EH (cell line): ENCODE measurements at regions not wholly inside any gene's neighbourhood (a gene's known extent, or its start where the extent isn't known, plus 50 kb on each side); places are given as distances from the start of the nearest gene placed in this dataset.
"Not testable (repeated sequence)": the region's sequence is repeated elsewhere in the genome, so short reads cannot be mapped to it uniquely, and the experiment has no call there.

Source experiments
- DNase-seq: peaks from one replicate; pipeline ENCODE4 v3.0.0-alpha.2; 2015; ENCODE audit warnings: low read depth

DNA sequence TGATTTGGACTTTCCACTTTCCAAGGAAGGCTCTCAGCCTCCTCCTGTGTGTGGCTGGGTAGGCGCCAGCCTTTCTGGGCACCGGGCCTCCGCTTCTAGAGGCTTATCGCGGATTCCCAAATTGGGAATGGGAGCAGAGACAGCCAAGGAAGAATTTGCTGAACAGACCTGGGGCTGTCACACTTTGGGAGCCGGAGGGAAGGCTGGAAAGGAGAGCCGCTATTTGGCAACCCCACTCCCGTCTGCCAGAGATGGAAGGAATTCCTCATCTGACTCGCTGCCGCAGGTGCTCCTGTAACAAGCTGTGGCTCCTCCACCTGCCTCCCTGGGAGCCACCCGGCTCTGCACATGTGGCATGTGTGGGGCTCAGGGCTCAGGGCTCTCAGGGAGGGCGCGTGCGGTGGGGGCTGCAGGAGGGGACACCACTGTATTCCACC is 50.8 kb upstream of the ECHDC3 start:
- DNase-seq = no peak

- DNase-seq = no peak
Observed at GRCh38 chr10:11689945-11690736, 52.0 kb upstream of the ECHDC3 start.

DNA sequence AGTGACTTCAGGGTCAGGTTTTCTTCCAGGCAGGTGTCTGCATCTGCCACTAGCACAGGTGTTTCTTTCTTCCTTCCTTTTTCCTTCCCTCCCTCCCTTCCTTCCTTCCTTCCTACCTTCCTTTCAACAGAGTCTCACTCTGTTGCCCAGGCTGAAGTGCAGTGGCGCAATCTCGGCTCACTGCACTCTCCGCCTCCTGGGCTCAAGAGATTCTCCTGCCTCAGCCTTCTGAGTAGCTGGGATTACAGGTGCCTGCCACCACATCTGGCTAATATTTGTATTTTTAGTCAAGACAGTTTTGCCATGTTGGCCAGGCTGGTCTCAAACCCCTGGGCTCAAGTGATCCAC is 53.8 kb upstream of the ECHDC3 start:
- DNase-seq = not testable (repeated sequence)

DNA sequence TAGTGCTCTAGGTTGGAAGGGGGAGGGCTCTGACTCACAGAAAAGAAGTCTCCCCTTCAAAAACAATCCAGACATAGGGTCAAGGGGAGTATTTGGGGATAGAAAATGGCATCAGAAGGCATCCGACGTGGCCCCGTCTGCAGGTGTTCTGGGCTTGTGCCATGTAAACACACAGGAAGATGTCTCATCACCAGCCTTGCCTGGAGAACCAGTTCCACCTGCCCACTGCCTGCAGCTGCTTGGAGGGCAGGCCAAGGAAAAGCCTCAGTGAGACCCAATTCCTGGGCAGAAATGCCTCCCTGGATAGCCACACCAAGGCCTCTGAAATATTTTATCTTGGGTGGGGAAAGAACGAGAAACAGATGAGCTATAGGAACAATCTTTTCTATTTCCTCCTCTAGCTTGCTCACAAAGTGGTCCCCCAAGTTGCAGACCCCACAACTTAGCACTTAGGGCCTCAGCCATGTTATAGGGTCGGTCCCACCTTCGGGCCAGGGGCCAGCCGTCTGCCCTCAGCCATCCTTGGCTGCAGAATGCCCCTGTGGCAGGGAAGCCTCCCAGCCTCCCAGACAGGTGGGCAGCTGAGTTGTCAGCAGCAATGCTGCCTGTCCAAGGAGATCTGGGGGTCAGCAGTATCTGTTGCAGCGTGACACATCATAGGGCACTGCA is 54.3 kb upstream of the ECHDC3 start:
- no peak for DNase-seq

- peak; percentile 27 for DNase-seq
Observed at GRCh38 chr10:11687357-11687771, 54.8 kb upstream of the ECHDC3 start.

GRCh38 chr10:11685787-11686218 is 56.4 kb upstream of the ECHDC3 start:
- DNase-seq = peak; percentile 45

DNA sequence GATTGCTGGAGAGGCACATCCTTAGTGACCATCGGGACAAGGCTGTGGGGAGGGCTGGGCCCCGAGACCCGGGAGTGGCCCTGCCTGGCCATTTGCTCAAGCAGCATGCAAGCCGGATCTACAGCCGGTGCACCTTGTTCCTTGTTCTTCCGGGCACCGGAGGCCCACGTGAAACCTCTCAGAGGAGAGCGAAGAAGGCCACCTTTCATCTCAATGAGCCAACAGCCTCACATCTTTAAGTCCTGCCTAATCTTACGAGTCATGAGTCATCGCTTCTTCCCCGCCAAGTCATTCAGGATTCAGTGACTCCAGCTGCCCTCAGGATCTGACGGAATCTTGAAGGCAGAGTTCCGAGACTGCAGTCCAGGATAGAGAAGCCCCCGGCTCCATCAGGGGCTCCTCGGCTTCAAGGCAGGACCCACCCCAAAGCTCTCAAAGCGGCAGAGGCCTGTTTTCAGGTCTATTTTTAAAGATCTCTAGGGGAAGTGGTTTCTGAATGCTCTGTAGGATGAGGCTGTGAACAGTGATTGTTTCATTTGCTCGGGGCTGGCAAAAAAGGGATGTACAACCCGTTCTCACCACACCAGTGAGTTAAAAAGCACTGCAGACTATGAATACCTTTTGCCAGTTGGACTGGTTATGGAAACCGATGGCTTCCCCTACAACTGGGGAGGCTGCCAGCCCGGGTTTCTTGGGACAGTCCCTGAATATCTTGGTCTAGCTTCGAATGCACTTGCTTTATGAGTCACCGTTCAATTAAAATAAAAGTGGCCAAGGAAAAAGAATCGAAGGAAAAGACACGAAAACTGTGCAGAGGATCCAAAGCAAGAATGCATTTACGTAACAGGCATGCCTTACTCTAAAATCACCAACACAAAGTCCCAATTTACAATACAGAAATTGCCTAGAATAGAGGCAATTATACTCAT is 57.2 kb upstream of the ECHDC3 start:
- peak; percentile 92 for DNase-seq

DNA sequence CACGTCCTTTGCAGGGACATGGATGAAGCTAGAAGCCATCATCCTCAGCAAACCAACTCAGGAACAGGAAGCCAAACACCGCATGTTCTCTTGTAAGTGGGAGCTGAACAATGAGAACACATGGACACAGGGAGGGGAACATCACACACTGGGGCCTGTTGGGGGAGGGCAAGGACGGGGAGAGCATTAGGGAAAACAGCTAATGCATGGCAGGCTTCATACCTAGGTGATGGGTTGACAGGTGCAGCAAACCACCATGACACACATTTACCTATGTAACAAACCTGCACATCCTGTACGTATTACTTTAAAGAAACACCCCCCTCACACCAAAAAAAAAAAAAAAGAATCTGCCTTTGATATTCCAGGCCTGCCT is 57.9 kb upstream of the ECHDC3 start:
- DNase-seq = not testable (repeated sequence)

DNA sequence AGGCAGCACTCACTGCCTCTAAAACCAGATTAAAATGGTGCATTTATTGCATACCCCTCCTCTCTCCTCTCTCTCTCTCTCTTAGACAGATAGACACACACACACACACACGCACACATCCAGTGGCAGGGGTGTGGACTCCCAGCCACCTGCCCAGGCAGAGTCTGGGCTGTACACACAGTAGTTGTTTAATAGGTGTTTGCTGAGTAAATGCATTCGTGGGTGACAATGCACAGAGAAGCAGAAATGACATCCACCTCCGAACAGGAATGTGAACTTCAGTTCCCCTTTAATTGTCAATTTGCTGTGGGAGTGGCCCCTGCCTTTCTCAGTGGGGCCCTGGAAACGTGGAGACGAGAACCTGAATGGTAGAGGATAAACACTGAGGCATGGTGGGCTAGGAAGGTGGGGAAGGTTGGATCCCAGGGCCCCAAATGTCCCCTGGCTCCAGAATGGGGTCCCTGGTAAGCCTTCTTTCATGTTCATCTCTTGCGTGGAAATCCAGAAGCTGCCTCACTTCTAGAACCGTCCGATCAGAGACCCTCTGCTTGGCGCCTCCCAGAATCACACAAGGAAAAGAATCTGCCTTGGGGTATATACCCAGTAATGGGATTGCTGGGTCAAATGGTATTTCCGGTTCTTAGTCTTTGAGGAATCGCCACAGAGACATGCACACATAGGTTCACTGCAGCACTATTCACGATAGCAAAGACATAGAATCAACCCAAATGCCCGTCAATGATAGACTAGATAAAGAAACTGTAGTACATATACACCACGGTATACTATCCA is 58.5 kb upstream of the ECHDC3 start:
- no peak for DNase-seq

DNA sequence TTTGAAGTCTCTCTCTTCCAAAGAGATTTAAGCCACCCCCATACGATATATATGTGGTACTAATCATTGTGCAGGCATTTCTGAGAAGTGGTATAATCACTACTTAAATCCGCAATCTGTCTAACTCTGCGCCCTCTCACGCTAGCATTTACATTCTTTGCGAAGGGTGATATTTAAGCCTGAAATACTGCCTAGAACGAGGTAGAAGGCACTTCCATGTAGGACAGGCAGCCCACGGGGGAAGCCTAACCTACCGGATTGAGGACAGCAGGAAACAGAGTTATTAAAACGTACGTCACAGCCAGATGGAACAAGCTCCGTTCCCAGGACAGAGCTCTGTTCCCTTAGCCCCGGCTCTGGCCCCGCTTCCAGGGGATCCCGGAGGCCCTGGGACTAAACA is 59.3 kb upstream of the ECHDC3 start:
- DNase-seq = no peak

DNA sequence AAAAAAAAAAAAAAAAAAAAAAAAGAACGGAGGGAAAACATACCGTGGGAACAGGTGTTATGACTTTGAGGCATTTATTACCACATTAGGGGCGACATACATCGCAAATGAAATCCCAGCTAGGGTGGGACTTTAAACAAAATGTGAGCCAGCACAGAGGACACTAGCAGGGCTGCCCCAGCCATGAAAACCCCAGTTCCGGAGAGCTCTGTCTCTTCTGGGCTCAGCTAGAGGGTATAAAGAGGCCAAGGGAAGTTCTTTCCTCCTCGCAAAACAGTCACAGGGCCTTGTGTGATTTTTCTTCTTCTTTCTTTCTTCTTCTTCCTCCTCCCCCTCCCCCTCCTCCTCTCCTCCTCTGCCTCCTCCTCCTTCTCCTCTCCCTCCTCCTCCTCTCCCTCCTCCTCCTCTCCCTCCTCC is 59.9 kb upstream of the ECHDC3 start:
- DNase-seq = no peak

DNA sequence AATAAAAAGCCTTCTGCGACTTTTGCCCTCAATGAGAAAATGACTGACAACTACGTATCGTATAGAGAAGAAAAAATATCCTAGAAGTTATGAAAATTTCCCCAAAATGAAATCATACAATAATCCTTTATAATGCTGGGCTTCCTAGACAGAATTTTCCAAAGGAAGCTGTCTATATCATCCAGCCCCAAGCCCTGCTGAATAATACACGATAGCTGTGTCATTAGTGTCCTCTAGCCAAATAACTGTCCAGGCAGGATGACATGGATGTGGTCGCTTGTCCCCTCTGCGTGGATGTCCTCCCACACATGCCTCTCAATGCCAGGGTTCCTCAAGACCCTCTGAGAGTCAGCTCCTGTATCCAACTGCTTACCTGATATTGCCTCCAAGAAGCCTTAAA is 61.7 kb upstream of the ECHDC3 start:
- DNase-seq = no peak

GRCh38 chr10:11679946-11680345 is 62.2 kb upstream of the ECHDC3 start:
- no peak for DNase-seq

DNA sequence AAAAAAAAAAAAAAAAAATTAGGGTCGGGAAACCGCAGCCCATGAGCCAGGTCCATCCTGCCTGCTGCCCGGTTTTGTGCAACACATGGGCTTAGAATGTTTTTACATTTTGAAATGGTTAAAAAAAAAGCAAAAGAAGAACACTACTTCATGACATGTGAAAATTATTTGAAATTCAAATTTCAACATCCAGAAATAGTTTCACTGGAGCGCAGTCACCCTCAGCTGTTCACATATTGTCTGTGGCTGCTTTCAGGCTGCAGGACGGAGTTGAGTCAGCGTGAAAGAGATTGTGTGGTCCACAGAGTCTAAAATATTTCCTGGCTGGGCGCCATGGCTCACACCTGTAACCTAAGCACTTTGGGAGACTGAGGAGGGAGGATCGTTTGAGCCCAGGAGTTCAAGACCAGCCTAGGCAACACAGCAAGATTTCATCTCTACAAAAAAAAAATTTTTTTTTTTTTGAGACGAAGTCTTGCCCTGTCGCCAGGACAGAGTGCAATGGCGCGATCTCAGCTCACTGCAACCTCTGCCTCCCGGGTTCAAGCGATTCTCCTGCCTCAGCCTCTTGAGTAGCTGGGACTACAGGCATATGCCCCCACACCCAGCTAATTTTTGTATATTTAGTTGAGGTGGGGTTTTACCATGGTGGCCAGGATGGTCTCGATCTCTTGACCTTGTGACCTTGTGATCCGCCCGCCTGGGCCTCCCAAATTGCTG is 63.9 kb upstream of the ECHDC3 start:
- DNase-seq = peak; percentile 4

- DNase-seq = no peak
Observed at GRCh38 chr10:11677480-11677879, 64.7 kb upstream of the ECHDC3 start.

DNA sequence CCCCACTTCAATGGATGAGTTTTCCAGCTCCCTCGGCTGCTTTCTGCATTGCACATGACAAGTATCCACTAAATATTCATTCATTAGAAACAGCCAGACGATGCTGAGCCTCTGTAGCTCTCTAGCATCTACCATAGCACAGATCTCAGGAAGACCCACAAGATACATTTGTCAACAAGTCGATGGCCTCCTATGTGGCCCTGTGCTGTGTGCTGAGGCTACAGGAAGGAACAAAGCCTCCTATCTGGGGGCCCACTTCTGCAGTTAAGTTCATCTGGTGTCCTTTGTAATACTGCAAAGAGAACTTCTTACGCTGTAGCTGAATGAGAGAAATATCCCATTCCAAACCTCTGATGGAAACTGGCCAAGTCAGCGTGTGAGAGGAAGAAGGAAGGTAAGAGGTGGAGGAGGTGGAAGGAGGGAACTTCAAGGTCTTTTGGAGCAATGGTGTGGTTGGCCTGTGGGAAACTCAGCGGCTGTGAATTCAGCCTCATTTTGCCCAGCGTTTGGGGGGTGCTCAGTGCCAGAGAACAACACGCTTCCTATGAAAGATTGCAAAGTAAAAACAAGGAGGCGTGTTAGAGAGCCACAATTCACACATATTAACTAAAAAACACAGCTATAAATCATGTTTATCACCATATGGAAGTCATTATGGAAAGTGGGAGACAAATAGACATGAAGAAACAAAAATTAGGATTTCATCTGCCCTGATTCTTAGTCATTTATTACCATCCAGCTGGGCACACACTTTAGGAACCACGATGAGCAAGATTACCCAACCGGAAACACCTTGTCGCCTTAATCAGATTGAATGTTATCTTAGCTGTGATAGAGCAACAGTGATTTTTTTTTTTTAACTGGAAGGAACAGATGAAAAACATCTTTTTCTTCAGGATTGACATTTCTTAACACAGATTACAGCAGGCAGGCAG is 62.2 kb upstream of the USP6NL start:
- peak; percentile 36 for DNase-seq

DNA sequence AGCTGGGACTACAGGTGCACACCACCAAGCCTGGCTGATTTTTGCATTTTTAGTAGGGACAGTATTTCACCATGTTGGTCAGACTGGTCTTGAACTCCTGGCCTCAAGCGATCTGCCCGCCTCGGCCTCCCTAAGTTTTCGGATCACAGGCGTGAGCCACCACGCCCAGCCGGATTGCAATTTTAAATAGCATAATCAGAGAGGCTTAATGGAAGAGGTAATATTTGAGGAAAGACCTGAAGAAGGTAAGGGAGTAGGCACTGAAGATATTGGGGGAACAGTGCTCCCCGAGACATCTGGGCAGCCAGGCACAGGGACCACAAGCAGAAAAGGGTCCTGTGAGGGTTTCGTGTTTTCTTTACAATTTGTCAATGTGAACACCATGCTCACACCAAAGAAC is 61.4 kb upstream of the USP6NL start:
- DNase-seq = no peak

GRCh38 chr10:11670381-11670780 is 58.9 kb upstream of the USP6NL start:
- DNase-seq = no peak

GRCh38 chr10:11668847-11669610 is 57.6 kb upstream of the USP6NL start:
- no peak for DNase-seq
